Gastrocnemius medialis (tissue), 4 donors: ENCODE measurements at regions not wholly inside any gene's neighbourhood (a gene's known extent, or its start where the extent isn't known, plus 50 kb on each side); places are given as distances from the start of the nearest gene placed in this dataset.
A peak's percentile ranks its signal among the peaks of the same experiment; 100 is the strongest.

Experiments used
- ATAC-seq, 2 donors: fragments of 150-250 bp; one replicate each; pipeline ENCODE4 v1.9.1; 2016
- DNase-seq, 2 donors: peaks; one replicate each; pipeline ENCODE4 v3.0.0-alpha.2; 2019
- H3K27ac ChIP-seq, 4 donors: fragments of 200-600 bp; sonication (generic); 1 replicate in 1 of 4; 2 replicates in 3 of 4; pipeline ENCODE4 v1.5.1; 2016 to 2018; ENCODE audit warnings: mild to moderate bottlenecking in 2 of 4, moderate library complexity in 1 of 4
- H3K27me3 ChIP-seq, 3 donors: fragments of 200-600 bp; sonication (generic) in 2 of 3; 1 replicate in 1 of 3; 2 replicates in 2 of 3; pipeline versions ENCODE4 v1.5.1 to v1.6.0; 2016 to 2019; ENCODE audit warnings: mild to moderate bottlenecking in 1 of 3, moderate library complexity in 1 of 3
- H3K36me3 ChIP-seq, 2 donors: fragments of 200-600 bp; sonication (generic) in 1 of 2; one replicate each; pipeline ENCODE4 v1.5.1; 2017 to 2018
- H3K4me1 ChIP-seq, 2 donors: fragments of 200-600 bp; sonication (generic) in 1 of 2; one replicate each; pipeline ENCODE4 v1.5.1; 2016 to 2017; ENCODE audit warnings: mild to moderate bottlenecking in 2 of 2
- H3K4me3 ChIP-seq, 4 donors: fragments of 200-600 bp; sonication (generic) in 3 of 4; 1 replicate in 1 of 4; 2 replicates in 3 of 4; pipeline ENCODE4 v1.5.1; 2016 to 2019; ENCODE audit warnings: mild to moderate bottlenecking in 2 of 4
- H3K9me3 ChIP-seq, 3 donors: fragments of 200-600 bp; sonication (generic) in 2 of 3; 1 replicate in 1 of 3; 2 replicates in 2 of 3; pipeline ENCODE4 v1.5.1; 2016 to 2019
- CTCF ChIP-seq, 5 experiments: fragments of 450-650 bp in 3 of 5; fragments of 200-600 bp in 2 of 5; sonication (generic) in 2 of 5; IDR thresholded peaks in 4 of 5; conservative IDR thresholded peaks in 1 of 5; 1 replicate in 4 of 5; 2 replicates in 1 of 5; pipeline ENCODE4 v1.5.1; 2016 to 2019; ENCODE audit warnings: antibody characterized with exemption in 5 of 5, mild to moderate bottlenecking in 3 of 5, moderate library complexity in 3 of 5
- POLR2A ChIP-seq, 2 donors: fragments of 450-650 bp; IDR thresholded peaks; one replicate each; pipeline ENCODE4 v1.6.1; 2017; ENCODE audit warnings: antibody characterized with exemption in 2 of 2, mild to moderate bottlenecking in 2 of 2, moderate library complexity in 2 of 2
- in situ Hi-C, 4 donors: fragments of 200-750 bp; cut with MboI; loops; one replicate each; pipeline versions ENCODE4 v1.15.0 to v1.8.0; 2017; ENCODE audit warnings: low sequenced_read_pairs in 4 of 4
- intact Hi-C: fragments of 100-400 bp; cut with DNase I; formaldehyde crosslinking; loops from one replicate; pipeline ENCODE4 v1.15.1; 2023; ENCODE audit warnings: low total_unique reads

GRCh38 chr18:21168880-21169279 lies 57.3 kb upstream of the ROCK1 start:
- DNase-seq: no peak
- ATAC-seq: no peak
- Histone ChIP-seq H3K36me3 (no peaks in the 10 kb centered on the region), H3K27ac (no peak overlapping the region), H3K4me1 (no peaks in the 10 kb centered on the region), H3K9me3 (no peaks in the 10 kb centered on the region), H3K4me3 (no peak overlapping the region), H3K27me3 (no peaks in the 10 kb centered on the region)
- TF ChIP-seq POLR2A (IDR thresholded peaks at IDR 0.05): no peak
- no peak for TF ChIP-seq CTCF (IDR thresholded peaks at IDR 0.05 in 4 of 5, conservative IDR thresholded peaks at IDR 0.05 in 1 of 5)
- intact Hi-C loops: no loop called here
- in situ Hi-C loops: loop anchor here in 1 of 4 donors (25.0 kb wide), 1 partner anchor 107 kb away; no protein-coding TSS in a partner anchor

- in situ Hi-C loops: loop anchor here in 1 of 4 donors (25.0 kb wide), 1 partner anchor 784 kb away; no protein-coding TSS in a partner anchor
Observed at GRCh38 chr18:21177822-21178221, 64.2 kb upstream of the GREB1L start.

GRCh38 chr18:21179590-21180220 lies 62.3 kb upstream of the GREB1L start:
- H3K9me3 ChIP-seq: no peaks in the 10 kb centered on the region
- no peaks in the 10 kb centered on the region for H3K4me1 ChIP-seq
- DNase-seq: peak in 1 of 2 donors; percentile 21
- intact Hi-C loops: loop anchor here (5.0 to 10.0 kb wide), 2 partner anchors 185 to 217 kb away; no protein-coding TSS in a partner anchor
- H3K36me3 ChIP-seq: no peaks in the 10 kb centered on the region
- in situ Hi-C loops: loop anchor here in 1 of 4 donors (25.0 kb wide), 1 partner anchor 783 kb away; no protein-coding TSS in a partner anchor
- TF ChIP-seq CTCF (IDR thresholded peaks at IDR 0.05 in 4 of 5, conservative IDR thresholded peaks at IDR 0.05 in 1 of 5) (peak; percentile 31 to 68 (median 58)), POLR2A (IDR thresholded peaks at IDR 0.05) (no peak)
- no peak overlapping the region for H3K27ac ChIP-seq
- H3K27me3 ChIP-seq: no peaks in the 10 kb centered on the region
- peak; percentile 42 to 70 for ATAC-seq
- H3K4me3 ChIP-seq: no peak overlapping the region

More at GRCh38 chr18:21177822-21178221, 64.2 kb upstream of the GREB1L start:
- H3K27ac ChIP-seq: no peak overlapping the region
- no peaks in the 10 kb centered on the region for H3K27me3 ChIP-seq
- TF ChIP-seq CTCF (IDR thresholded peaks at IDR 0.05 in 4 of 5, conservative IDR thresholded peaks at IDR 0.05 in 1 of 5) (no peak), POLR2A (IDR thresholded peaks at IDR 0.05) (no peak)
- ATAC-seq: no peak
- no peaks in the 10 kb centered on the region for H3K4me1 ChIP-seq
- H3K4me3 ChIP-seq: no peak overlapping the region
- intact Hi-C loops: loop anchor here (5.0 kb wide), 1 partner anchor 216 kb away; no protein-coding TSS in a partner anchor
- DNase-seq: no peak
- no peaks in the 10 kb centered on the region for H3K9me3 ChIP-seq
- no peaks in the 10 kb centered on the region for H3K36me3 ChIP-seq

GRCh38 chr18:21180588-21180987 lies 61.4 kb upstream of the GREB1L start:
- intact Hi-C loops (loop anchor here (10.0 kb wide), 1 partner anchor 186 kb away; no protein-coding TSS in a partner anchor), in situ Hi-C loops (loop anchor here in 1 of 4 donors (25.0 kb wide), 1 partner anchor 782 kb away; no protein-coding TSS in a partner anchor)
- H3K27ac ChIP-seq: no peak overlapping the region

More at GRCh38 chr18:21180588-21180987, 61.4 kb upstream of the GREB1L start:
- no peak overlapping the region for H3K4me3 ChIP-seq
- no peaks in the 10 kb centered on the region for H3K4me1 ChIP-seq
- DNase-seq (no peak), ATAC-seq (no peak)
- no peaks in the 10 kb centered on the region for H3K36me3 ChIP-seq
- H3K27me3 ChIP-seq: no peaks in the 10 kb centered on the region
- TF ChIP-seq CTCF (IDR thresholded peaks at IDR 0.05 in 4 of 5, conservative IDR thresholded peaks at IDR 0.05 in 1 of 5): no peak
- no peak for TF ChIP-seq POLR2A (IDR thresholded peaks at IDR 0.05)
- no peaks in the 10 kb centered on the region for H3K9me3 ChIP-seq
